GM12864 (cell line): ENCODE measurements at regions not wholly inside any gene's neighbourhood (a gene's known extent, or its start where the extent isn't known, plus 50 kb on each side); places are given as distances from the start of the nearest gene placed in this dataset.

ENCODE experiments used
- DNase-seq: peaks from one replicate; pipeline ENCODE4 v3.0.0-alpha.2; 2011; ENCODE audit warnings: low read depth
- H3K4me3 ChIP-seq: 2 replicates; pipeline ENCODE4 v1.5.1; 2011; ENCODE audit warnings: mild to moderate bottlenecking, low read depth, low read length, control low read depth
- CTCF ChIP-seq: IDR thresholded peaks from 2 replicates; pipeline ENCODE4 v1.5.1; 2011; ENCODE audit warnings: low read depth, mild to moderate bottlenecking, moderate library complexity, low read length, control low read depth, inconsistent platforms; ENCODE audit errors: missing control alignments

- no peak for DNase-seq
- no peak for TF ChIP-seq CTCF
- H3K4me3 ChIP-seq: no peak overlapping the region
Measured at GRCh38 chr10:120355425-120355824, 101.6 kb upstream of the PLPP4 start.

GRCh38 chr10:120360571-120360970 is 96.5 kb upstream of the PLPP4 start:
- TF ChIP-seq CTCF: no peak
- DNase-seq: no peak
- no peak overlapping the region for H3K4me3 ChIP-seq

- TF ChIP-seq CTCF: no peak
- no peak for DNase-seq
- no peak overlapping the region for H3K4me3 ChIP-seq
Measured at GRCh38 chr10:120365872-120366271, 91.2 kb upstream of the PLPP4 start.

- TF ChIP-seq CTCF: no peak
Measured at GRCh38 chr10:120367341-120367740, 89.7 kb upstream of the PLPP4 start.

GRCh38 chr10:120368338-120368737 is 88.7 kb upstream of the PLPP4 start:
- H3K4me3 ChIP-seq: no peak overlapping the region
- no peak for DNase-seq
- no peak for TF ChIP-seq CTCF

More at GRCh38 chr10:120367341-120367740, 89.7 kb upstream of the PLPP4 start:
- no peak for DNase-seq
- no peak overlapping the region for H3K4me3 ChIP-seq

GRCh38 chr10:120368927-120369326 is 88.1 kb upstream of the PLPP4 start:
- no peak overlapping the region for H3K4me3 ChIP-seq
- no peak for DNase-seq
- TF ChIP-seq CTCF: no peak

- no peak for TF ChIP-seq CTCF
- no peak for DNase-seq
- no peak overlapping the region for H3K4me3 ChIP-seq
Measured at GRCh38 chr10:120369856-120370276, 87.2 kb upstream of the PLPP4 start.
